Ishikawa (cell line): ENCODE measurements at regions not wholly inside any gene's neighbourhood (a gene's known extent, or its start where the extent isn't known, plus 50 kb on each side); places are given as distances from the start of the nearest gene placed in this dataset.

Experiments used
- CREB1 ChIP-seq: IDR thresholded peaks from 2 replicates; pipeline ENCODE4 v1.6.1; 2012; ENCODE audit warnings: low read depth
- FOXM1 ChIP-seq: IDR thresholded peaks from 2 replicates; pipeline ENCODE4 v1.6.1; 2012; ENCODE audit warnings: low read depth, borderline replicate concordance
- TCF12 ChIP-seq: IDR thresholded peaks from 2 replicates; pipeline ENCODE4 v1.6.1; 2012; ENCODE audit warnings: low read depth

DNA sequence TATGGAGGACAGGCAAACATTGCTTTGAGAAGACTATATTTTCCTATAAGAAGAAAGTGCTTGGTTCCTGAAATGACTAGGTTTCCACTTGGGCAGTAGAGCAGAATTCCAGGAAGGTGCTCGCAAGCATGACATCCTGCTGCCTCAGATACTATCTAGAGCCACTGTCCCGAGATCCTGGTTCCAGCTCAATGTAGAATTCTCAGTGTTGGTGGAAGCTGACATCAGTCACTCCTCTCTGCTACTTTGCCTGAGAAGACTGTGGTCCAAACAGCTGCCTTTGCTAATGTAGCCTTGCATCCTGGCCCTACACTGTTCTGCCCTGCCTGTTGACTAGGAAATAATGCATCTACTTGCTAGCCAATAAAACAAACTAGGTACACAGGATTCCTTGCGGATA is 50.0 kb upstream of the ITGA6 start:
- TF ChIP-seq FOXM1 (no peak), CREB1 (no peak), TCF12 (no peak)
